Astrocyte of the cerebellum (primary cell): ENCODE measurements at regions not wholly inside any gene's neighbourhood (a gene's known extent, or its start where the extent isn't known, plus 50 kb on each side); places are given as distances from the start of the nearest gene placed in this dataset.

ENCODE experiments used
- DNase-seq: peaks from one replicate; pipeline ENCODE4 v3.0.0-alpha.2; 2011; ENCODE audit warnings: low read depth
- H3K4me3 ChIP-seq: 2 replicates; pipeline ENCODE4 v1.5.1; 2011; ENCODE audit warnings: mild to moderate bottlenecking, low read depth, low read length, moderate library complexity
- CTCF ChIP-seq: IDR thresholded peaks from 2 replicates; pipeline ENCODE4 v1.5.1; 2012; ENCODE audit warnings: low read length, low read depth, moderate library complexity, mild to moderate bottlenecking; ENCODE audit errors: missing control alignments
- in situ Hi-C: cut with HindIII; loops from 2 replicates; pipeline ENCODE4 v1.10.0; 2017; ENCODE audit warnings: low sequenced_read_pairs

GRCh38 chr18:41600693-41601391 is 354.2 kb upstream of the PIK3C3 start:
- no peak for TF ChIP-seq CTCF
- H3K4me3 ChIP-seq = no peak overlapping the region
- DNase-seq = no peak
- in situ Hi-C loops = no loop called here

- no peak overlapping the region for H3K4me3 ChIP-seq
- no peak for DNase-seq
- TF ChIP-seq CTCF = no peak
- in situ Hi-C loops = no loop called here
These were observed 355.6 kb upstream of the PIK3C3 start for GRCh38 chr18:41599466-41599865.

GRCh38 chr18:41594582-41594981 is 360.5 kb upstream of the PIK3C3 start:
- in situ Hi-C loops = no loop called here

GRCh38 chr18:41593171-41593675 is 361.8 kb upstream of the PIK3C3 start:
- DNase-seq = no peak
- no peak for TF ChIP-seq CTCF
- in situ Hi-C loops = no loop called here
- H3K4me3 ChIP-seq = no peak overlapping the region

More at GRCh38 chr18:41594582-41594981, 360.5 kb upstream of the PIK3C3 start:
- no peak for DNase-seq
- no peak for TF ChIP-seq CTCF
- H3K4me3 ChIP-seq = no peak overlapping the region

GRCh38 chr18:41587976-41588375 is 367.1 kb upstream of the PIK3C3 start:
- no peak for DNase-seq
- in situ Hi-C loops = no loop called here
- no peak for TF ChIP-seq CTCF
- H3K4me3 ChIP-seq = no peak overlapping the region

- no peak for DNase-seq
- in situ Hi-C loops = no loop called here
- no peak overlapping the region for H3K4me3 ChIP-seq
- TF ChIP-seq CTCF = no peak
These were observed 369.5 kb upstream of the PIK3C3 start for GRCh38 chr18:41585512-41585911.
